Heart left ventricle (tissue), 13 donors: ENCODE measurements at regions not wholly inside any gene's neighbourhood (a gene's known extent, or its start where the extent isn't known, plus 50 kb on each side); places are given as distances from the start of the nearest gene placed in this dataset.

Experiments used
- CTCF ChIP-seq, 12 donors: fragments of 200-600 bp; sonication (generic) in 4 of 12; IDR thresholded peaks; one replicate each; pipeline versions ENCODE4 v1.5.0 to v1.8.0; 2018 to 2022; ENCODE audit warnings: antibody characterized with exemption in 12 of 12, mild to moderate bottlenecking in 5 of 12
- POLR2A ChIP-seq, 2 donors: fragments of 450-650 bp; IDR thresholded peaks; one replicate each; pipeline ENCODE4 v1.6.1; 2017; ENCODE audit warnings: antibody characterized with exemption in 2 of 2, mild to moderate bottlenecking in 2 of 2, moderate library complexity in 2 of 2
- donor health status: ischemic (EF 13 %, LVEDD 7.1; RV severe dilation, severe dysfunction).
- donor health status: DM: no; HTN: yes; CAD: no.
- donor health status: DM: no; HTN: no; CAD: no.
- donor health status: ischemic (EF 25% LVEDD 6.9; RV normal size, moderate dysfunction).
- donor health status: ischemic (EF 25% LVEDD 5.7; RV mildly dilated, moderate dysfunction).
- donor health status: ischemic (EF 35%, LVEDD 5.7; RV mildly dilated, moderate dysfunction).
- donor health status: nonischemic (EF 11% LVEDD 7.7; RV severe dilation, severe dysfunction).
- donor health status: DM: yes; HTN: yes; CAD: no.
- donor health status: PGD.
- donor health status: ischemic (EF 29% LVEDD 5.4; RV normal size, mild dysfunction).
- donor health status: nonischemic (EF 23%, LVEDD 6.1; RV moderate dilation, normal function).

- TF ChIP-seq CTCF (IDR thresholded peaks at IDR 0.05) (no peak), POLR2A (IDR thresholded peaks at IDR 0.05) (no peak)
These were observed 108.4 kb downstream of the CHIC2 start for GRCh38 chr4:53956053-53956452.
